Lower leg skin (tissue), 3 donors: ENCODE measurements at regions not wholly inside any gene's neighbourhood (a gene's known extent, or its start where the extent isn't known, plus 50 kb on each side); places are given as distances from the start of the nearest gene placed in this dataset.

Experiments
- CTCF ChIP-seq, 3 donors: fragments of 450-650 bp; IDR thresholded peaks; one replicate each; pipeline ENCODE4 v1.5.1; 2016; ENCODE audit warnings: antibody characterized with exemption in 3 of 3, mild to moderate bottlenecking in 3 of 3, moderate library complexity in 2 of 3
- POLR2A ChIP-seq, 2 donors: fragments of 450-650 bp; IDR thresholded peaks; one replicate each; pipeline ENCODE4 v1.6.1; 2016 to 2017; ENCODE audit warnings: antibody characterized with exemption in 2 of 2, mild to moderate bottlenecking in 1 of 2, moderate library complexity in 1 of 2

- TF ChIP-seq POLR2A (IDR thresholded peaks at IDR 0.05) (no peak), CTCF (IDR thresholded peaks at IDR 0.05) (no peak)
Observed at GRCh38 chr11:42407341-42407740, 904.5 kb upstream of the API5 start.
